ENCODE measurements at regions not wholly inside any gene's neighbourhood (a gene's known extent, or its start where the extent isn't known, plus 50 kb on each side); places are given as distances from the start of the nearest gene placed in this dataset.

DNA sequence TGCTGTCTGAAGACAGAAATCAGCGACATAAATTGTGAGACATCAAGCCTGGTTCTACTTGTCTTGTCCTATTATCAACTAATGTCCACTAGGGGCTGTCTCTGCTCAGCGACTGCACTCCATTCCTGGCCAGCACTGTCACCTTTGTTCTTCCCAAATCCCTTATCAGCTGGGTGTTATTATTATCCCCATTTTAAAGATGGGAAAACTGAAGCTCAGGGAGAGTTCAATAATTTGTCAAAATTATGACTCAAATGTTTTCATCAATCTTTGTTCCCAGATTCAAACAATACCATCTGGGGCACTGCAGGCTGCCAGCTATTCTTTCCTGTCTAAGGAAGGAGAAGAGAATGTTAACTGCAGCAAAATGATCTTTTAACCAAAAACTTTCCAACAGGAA lies 431.6 kb upstream of the NFE2L3 start:
- Histone ChIP-seq H3K4me1 (ENCODE audit: control insufficient read depth in 1 of 2, insufficient read depth in 2 of 2, low read length in 2 of 2) (no peaks in the 10 kb centered on the region), H3K36me3 (ENCODE audit: control insufficient read depth in 1 of 2, insufficient read depth in 2 of 2, low read length in 2 of 2) (no peaks in the 10 kb centered on the region), H3K4me3 (ENCODE audit: low read depth in 1 of 2, low read length in 2 of 2) (no peak overlapping the region), H3K9me3 (ENCODE audit: control insufficient read depth in 1 of 2, low read length in 2 of 2) (no peaks in the 10 kb centered on the region), H3K27me3 (ENCODE audit: low read depth, low read length) (no peaks in the 10 kb centered on the region), H3K27ac (ENCODE audit: low read length) (no peak overlapping the region)

DNA sequence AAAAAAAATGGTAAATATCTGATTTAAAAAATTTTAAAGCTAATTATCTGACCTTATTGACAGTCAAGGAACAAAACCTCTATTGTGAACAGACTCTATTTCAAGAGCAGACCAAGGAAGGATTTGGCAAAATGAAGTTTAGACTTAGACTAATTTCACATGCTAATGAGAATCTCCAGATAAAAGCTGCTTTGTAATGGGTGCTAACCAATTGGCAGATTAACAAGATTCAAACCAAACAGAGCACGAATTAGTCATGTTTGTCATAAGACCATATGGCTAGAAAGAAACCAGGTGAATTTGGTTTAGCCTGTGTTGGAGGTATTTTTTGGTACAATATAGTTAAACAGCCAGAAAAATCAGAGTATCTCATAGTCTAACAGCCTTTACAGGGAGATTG lies 429.1 kb upstream of the NFE2L3 start:
- H3K27me3 ChIP-seq (ENCODE audit: low read depth, low read length) = no peaks in the 10 kb centered on the region
- H3K4me3 ChIP-seq (ENCODE audit: low read depth in 1 of 2, low read length in 2 of 2) = no peak overlapping the region
- H3K4me1 ChIP-seq (ENCODE audit: control insufficient read depth in 1 of 2, insufficient read depth in 2 of 2, low read length in 2 of 2) = no peaks in the 10 kb centered on the region
- no peak overlapping the region for H3K27ac ChIP-seq (ENCODE audit: low read length)
- no peaks in the 10 kb centered on the region for H3K36me3 ChIP-seq (ENCODE audit: control insufficient read depth in 1 of 2, insufficient read depth in 2 of 2, low read length in 2 of 2)
- H3K9me3 ChIP-seq (ENCODE audit: control insufficient read depth in 1 of 2, low read length in 2 of 2) = no peaks in the 10 kb centered on the region

DNA sequence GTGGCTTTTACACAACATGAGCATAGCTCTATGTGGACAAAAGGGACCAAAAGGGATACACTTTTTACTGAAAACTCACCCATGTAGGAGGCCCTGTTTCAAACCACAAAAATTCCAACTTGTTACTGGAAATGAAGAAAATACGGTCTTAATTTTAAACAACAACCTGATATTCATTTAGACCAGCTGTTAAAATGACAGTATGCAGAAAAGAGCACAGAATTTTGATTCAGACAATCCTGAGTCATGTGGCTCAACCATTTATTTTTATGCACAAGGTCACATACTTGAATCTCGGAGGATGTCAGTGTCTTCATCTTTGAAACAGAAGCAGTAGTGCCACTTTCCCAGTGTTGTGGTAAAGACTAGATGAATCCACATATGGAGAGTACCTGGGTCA lies 426.5 kb upstream of the NFE2L3 start:
- Histone ChIP-seq H3K27ac (ENCODE audit: low read length) (no peak overlapping the region), H3K4me3 (ENCODE audit: low read depth in 1 of 2, low read length in 2 of 2) (no peak overlapping the region), H3K27me3 (ENCODE audit: low read depth, low read length) (no peaks in the 10 kb centered on the region), H3K9me3 (ENCODE audit: control insufficient read depth in 1 of 2, low read length in 2 of 2) (no peaks in the 10 kb centered on the region), H3K36me3 (ENCODE audit: control insufficient read depth in 1 of 2, insufficient read depth in 2 of 2, low read length in 2 of 2) (no peaks in the 10 kb centered on the region), H3K4me1 (ENCODE audit: control insufficient read depth in 1 of 2, insufficient read depth in 2 of 2, low read length in 2 of 2) (no peaks in the 10 kb centered on the region)

DNA sequence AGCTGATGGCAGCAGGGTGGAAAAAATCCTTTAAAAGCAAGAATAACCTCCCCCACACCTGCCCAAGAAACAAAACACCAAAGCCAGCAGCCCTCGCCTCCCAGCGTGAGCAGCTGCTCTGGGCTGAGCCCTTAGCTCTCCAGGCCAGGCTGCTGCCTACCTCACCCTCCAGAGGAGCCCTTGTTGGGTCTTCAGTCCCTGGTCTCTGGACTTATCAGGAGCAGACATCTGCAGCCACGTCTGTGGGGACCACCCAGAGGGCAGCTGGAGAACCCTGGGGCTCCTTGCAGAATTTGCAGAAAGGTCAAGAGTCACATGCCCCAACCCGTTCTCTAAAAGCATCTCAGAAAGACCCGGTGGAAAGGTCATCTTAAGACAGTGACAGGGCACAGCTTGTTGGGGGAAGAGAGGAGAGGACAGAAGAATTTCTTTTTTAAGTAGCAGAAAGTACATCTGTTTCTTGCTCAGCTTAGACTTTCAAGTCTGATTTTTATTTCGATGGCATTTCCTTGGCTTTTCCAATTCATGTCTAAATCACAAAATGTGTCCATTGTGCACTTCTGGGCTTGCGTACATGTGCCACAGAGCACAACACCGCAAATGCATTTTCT lies 425.7 kb upstream of the NFE2L3 start:
- Histone ChIP-seq H3K4me3 (ENCODE audit: low read depth in 1 of 2, low read length in 2 of 2) (no peak overlapping the region), H3K4me1 (ENCODE audit: control insufficient read depth in 1 of 2, insufficient read depth in 2 of 2, low read length in 2 of 2) (peaks cover 0 to 6% of the 10 kb centered on the region in 2 donors), H3K36me3 (ENCODE audit: control insufficient read depth in 1 of 2, insufficient read depth in 2 of 2, low read length in 2 of 2) (no peaks in the 10 kb centered on the region), H3K9me3 (ENCODE audit: control insufficient read depth in 1 of 2, low read length in 2 of 2) (no peaks in the 10 kb centered on the region), H3K27me3 (ENCODE audit: low read depth, low read length) (no peaks in the 10 kb centered on the region), H3K27ac (ENCODE audit: low read length) (no peak overlapping the region)

DNA sequence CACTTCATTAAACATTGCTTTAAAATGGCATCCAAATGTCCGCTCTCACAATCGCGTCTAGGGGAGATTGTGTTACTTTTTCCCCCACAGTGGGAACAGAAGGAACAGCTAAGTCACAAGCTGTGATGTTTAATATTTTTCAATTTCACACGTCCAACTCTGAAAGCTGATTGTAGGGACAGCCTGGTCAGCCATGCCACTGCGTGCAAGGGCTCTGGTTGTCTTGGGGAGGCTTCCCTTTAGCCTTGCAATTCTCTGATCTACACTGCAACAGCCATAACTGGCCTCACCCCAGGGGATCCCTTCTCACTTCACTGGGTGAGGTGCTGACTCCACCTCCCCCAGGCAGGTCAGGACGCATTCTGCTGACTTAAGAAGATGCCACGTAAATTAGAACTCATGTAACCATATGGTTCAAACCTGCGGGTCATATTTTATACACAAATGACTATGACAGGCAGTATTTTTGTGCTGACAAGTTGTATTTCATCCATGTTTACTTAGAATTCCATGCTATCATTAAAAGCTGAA lies 425.2 kb upstream of the NFE2L3 start:
- no peak overlapping the region for H3K4me3 ChIP-seq (ENCODE audit: low read depth in 1 of 2, low read length in 2 of 2)
- H3K9me3 ChIP-seq (ENCODE audit: control insufficient read depth in 1 of 2, low read length in 2 of 2) = no peaks in the 10 kb centered on the region
- no peaks in the 10 kb centered on the region for H3K36me3 ChIP-seq (ENCODE audit: control insufficient read depth in 1 of 2, insufficient read depth in 2 of 2, low read length in 2 of 2)
- H3K27me3 ChIP-seq (ENCODE audit: low read depth, low read length) = no peaks in the 10 kb centered on the region
- peaks cover 0 to 10% of the 10 kb centered on the region in 2 donors for H3K4me1 ChIP-seq (ENCODE audit: control insufficient read depth in 1 of 2, insufficient read depth in 2 of 2, low read length in 2 of 2)
- no peak overlapping the region for H3K27ac ChIP-seq (ENCODE audit: low read length)

DNA sequence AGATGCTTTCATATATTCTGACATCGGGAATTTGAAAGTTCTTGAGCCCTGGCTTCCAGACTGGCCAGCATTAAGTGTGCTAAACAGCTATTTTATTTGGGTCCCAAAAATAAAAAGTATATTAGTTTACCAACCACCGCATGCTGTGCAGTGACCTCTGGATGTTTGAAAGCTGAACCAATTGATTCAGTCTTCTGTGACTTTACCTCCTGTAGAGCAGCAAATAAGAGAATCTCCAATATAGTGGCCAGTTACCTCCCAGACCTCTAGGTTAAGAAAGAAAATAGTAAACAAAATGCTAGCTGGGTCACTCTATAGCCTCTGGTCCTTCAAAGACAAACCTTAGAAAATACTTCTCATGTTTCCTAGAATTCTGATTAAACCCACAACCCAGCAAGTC lies 424.6 kb upstream of the NFE2L3 start:
- peaks cover 0 to 10% of the 10 kb centered on the region in 2 donors for H3K4me1 ChIP-seq (ENCODE audit: control insufficient read depth in 1 of 2, insufficient read depth in 2 of 2, low read length in 2 of 2)
- no peak overlapping the region for H3K27ac ChIP-seq (ENCODE audit: low read length)
- H3K36me3 ChIP-seq (ENCODE audit: control insufficient read depth in 1 of 2, insufficient read depth in 2 of 2, low read length in 2 of 2) = no peaks in the 10 kb centered on the region
- no peak overlapping the region for H3K4me3 ChIP-seq (ENCODE audit: low read depth in 1 of 2, low read length in 2 of 2)
- no peaks in the 10 kb centered on the region for H3K9me3 ChIP-seq (ENCODE audit: control insufficient read depth in 1 of 2, low read length in 2 of 2)
- H3K27me3 ChIP-seq (ENCODE audit: low read depth, low read length) = no peaks in the 10 kb centered on the region

DNA sequence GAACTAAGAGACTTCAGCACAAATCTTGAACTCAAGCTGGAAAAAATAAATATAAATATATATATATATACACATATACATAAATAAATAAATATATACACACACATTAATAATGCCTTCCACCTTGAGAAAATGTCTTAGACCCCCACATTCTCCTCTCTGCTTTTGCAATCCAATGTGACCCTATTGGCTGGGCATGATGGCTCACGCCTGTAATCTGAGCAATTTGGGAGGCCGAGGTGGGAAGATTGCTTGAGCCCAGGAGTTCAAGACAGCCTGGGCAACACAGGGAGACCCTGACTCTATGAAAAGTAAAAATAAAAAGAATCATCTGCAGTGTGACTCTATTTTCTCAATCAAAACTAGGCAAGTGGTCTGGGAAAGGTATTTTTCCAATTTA lies 424.1 kb upstream of the NFE2L3 start:
- Histone ChIP-seq H3K36me3 (ENCODE audit: control insufficient read depth in 1 of 2, insufficient read depth in 2 of 2, low read length in 2 of 2) (no peaks in the 10 kb centered on the region), H3K4me1 (ENCODE audit: control insufficient read depth in 1 of 2, insufficient read depth in 2 of 2, low read length in 2 of 2) (peaks cover 0 to 10% of the 10 kb centered on the region in 2 donors), H3K27ac (ENCODE audit: low read length) (no peak overlapping the region)

DNA sequence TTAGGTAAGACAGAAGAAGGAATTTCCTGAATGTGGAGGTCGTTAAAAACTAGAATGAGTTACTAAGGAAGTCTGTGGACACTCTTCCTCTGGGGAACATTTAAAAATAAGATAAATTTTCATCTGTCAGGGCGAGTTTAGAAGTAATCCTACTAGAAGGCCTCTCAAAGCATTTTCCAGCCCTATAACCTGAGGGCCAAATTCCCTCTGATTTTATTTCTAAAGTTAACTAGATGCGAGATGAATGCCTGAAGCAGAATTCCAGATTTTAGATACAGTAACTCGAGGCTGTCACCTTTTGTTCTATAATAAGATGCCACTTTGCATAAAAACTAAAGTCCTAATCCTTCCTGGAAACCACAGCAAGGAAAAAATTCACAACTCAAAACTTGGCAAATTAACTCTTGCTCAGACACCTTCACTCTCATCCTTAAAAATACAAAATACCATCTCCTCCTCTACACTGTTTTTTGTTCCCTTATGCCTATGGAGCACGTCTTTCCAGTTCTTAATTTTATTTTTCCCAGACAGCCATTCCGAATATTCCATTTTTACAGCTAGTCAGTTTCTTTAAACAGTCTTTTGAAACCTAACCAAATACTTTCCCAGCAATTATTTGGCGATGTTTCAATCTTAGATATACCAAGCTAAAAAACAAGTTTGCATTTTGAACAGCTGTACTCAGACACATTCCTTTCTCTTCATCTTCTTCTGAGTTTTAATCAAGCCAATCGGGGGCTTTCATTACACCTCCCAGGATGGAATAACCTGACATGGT lies 420.7 kb upstream of the NFE2L3 start:
- Histone ChIP-seq H3K36me3 (ENCODE audit: control insufficient read depth in 1 of 2, insufficient read depth in 2 of 2, low read length in 2 of 2) (no peaks in the 10 kb centered on the region), H3K27ac (ENCODE audit: low read length) (peak overlapping the region; percentile 6), H3K9me3 (ENCODE audit: control insufficient read depth in 1 of 2, low read length in 2 of 2) (no peaks in the 10 kb centered on the region), H3K4me3 (ENCODE audit: low read depth in 1 of 2, low read length in 2 of 2) (no peak overlapping the region), H3K4me1 (ENCODE audit: control insufficient read depth in 1 of 2, insufficient read depth in 2 of 2, low read length in 2 of 2) (peaks cover 0 to 10% of the 10 kb centered on the region in 2 donors), H3K27me3 (ENCODE audit: low read depth, low read length) (no peaks in the 10 kb centered on the region)

More for the DNA sequence above, 424.1 kb upstream of the NFE2L3 start:
- H3K27me3 ChIP-seq (ENCODE audit: low read depth, low read length) = no peaks in the 10 kb centered on the region
- H3K4me3 ChIP-seq (ENCODE audit: low read depth in 1 of 2, low read length in 2 of 2) = no peak overlapping the region
- H3K9me3 ChIP-seq (ENCODE audit: control insufficient read depth in 1 of 2, low read length in 2 of 2) = no peaks in the 10 kb centered on the region

DNA sequence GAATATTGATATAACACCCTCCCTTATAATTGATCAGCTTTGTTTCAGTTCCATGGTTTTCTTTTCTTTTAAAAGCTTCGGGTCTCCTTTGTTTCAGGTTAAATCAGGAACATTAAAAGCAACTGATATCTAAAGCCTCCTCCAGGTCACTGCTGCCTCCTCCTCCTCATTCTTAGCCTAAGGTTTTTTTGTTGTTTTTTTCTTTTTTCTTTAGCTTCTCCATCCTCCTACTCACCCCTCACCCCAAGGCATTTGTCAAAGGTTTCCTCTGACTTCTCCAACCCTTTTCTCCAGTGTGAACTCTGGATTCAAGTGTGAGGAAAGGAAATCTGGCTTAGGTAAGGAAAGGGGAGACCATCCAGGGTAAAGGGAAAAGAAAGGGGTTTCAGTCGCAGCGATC lies 420.2 kb upstream of the NFE2L3 start:
- Histone ChIP-seq H3K4me1 (ENCODE audit: control insufficient read depth in 1 of 2, insufficient read depth in 2 of 2, low read length in 2 of 2) (peaks cover 0 to 10% of the 10 kb centered on the region in 2 donors), H3K4me3 (ENCODE audit: low read depth in 1 of 2, low read length in 2 of 2) (no peak overlapping the region), H3K27ac (ENCODE audit: low read length) (no peak overlapping the region), H3K36me3 (ENCODE audit: control insufficient read depth in 1 of 2, insufficient read depth in 2 of 2, low read length in 2 of 2) (no peaks in the 10 kb centered on the region), H3K9me3 (ENCODE audit: control insufficient read depth in 1 of 2, low read length in 2 of 2) (no peaks in the 10 kb centered on the region), H3K27me3 (ENCODE audit: low read depth, low read length) (no peaks in the 10 kb centered on the region)

DNA sequence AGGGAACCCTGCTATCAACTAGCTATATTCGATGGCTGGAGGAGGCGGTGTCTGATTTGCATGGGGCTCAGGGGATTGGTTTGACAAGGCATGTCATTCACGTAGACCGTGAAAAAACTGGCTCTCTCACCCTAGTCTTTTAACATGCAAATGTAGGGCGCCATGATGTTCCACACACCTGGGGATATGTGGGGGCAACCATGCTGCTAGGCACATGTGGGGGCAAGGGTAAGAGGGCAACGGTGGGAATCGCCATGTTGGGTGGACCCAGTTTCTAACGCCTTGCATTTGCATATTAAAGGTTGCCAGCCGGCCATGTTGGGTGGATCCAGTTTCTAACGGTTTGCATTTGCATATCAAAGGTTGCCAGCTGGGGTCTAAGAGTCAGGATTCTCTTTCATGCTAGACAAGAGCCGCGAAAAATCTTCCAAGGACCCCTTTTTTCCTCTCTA lies 419.2 kb upstream of the NFE2L3 start:
- H3K4me1 ChIP-seq (ENCODE audit: control insufficient read depth in 1 of 2, insufficient read depth in 2 of 2, low read length in 2 of 2) = peaks cover 0 to 10% of the 10 kb centered on the region in 2 donors
- no peaks in the 10 kb centered on the region for H3K9me3 ChIP-seq (ENCODE audit: control insufficient read depth in 1 of 2, low read length in 2 of 2)
- H3K27ac ChIP-seq (ENCODE audit: low read length) = no peak overlapping the region

DNA sequence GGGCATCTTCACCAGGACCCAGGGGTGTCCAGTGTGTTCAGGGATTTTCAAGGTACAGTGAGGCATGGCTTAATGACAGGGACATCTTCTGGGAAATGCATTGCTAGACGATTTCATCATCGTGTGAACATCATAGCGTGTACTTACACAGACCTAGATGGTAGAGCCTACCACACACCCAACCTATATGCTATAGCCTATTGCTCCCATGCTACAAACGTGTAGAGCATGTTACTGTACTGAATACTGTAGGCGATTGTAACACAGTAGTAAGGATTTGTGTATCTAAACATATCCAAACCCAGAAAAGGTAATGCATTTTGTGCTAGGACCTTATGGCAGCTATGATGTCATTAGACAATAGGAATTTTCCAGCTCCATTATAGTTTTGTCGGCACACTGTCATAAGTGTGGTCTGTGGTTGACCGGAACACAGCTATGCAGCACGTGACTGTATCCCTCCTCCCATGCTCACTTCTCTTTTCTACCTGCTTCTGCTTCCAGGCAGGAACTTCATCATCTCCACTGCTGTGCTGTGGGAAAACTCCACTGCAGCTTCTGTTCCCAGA lies 416.2 kb upstream of the NFE2L3 start:
- Histone ChIP-seq H3K4me3 (ENCODE audit: low read depth in 1 of 2, low read length in 2 of 2) (no peak overlapping the region), H3K27ac (ENCODE audit: low read length) (no peak overlapping the region), H3K9me3 (ENCODE audit: control insufficient read depth in 1 of 2, low read length in 2 of 2) (no peaks in the 10 kb centered on the region), H3K4me1 (ENCODE audit: control insufficient read depth in 1 of 2, insufficient read depth in 2 of 2, low read length in 2 of 2) (peaks cover 0 to 15% of the 10 kb centered on the region in 2 donors), H3K36me3 (ENCODE audit: control insufficient read depth in 1 of 2, insufficient read depth in 2 of 2, low read length in 2 of 2) (no peaks in the 10 kb centered on the region), H3K27me3 (ENCODE audit: low read depth, low read length) (no peaks in the 10 kb centered on the region)

More for the DNA sequence above, 419.2 kb upstream of the NFE2L3 start:
- Histone ChIP-seq H3K4me3 (ENCODE audit: low read depth in 1 of 2, low read length in 2 of 2) (no peak overlapping the region), H3K36me3 (ENCODE audit: control insufficient read depth in 1 of 2, insufficient read depth in 2 of 2, low read length in 2 of 2) (no peaks in the 10 kb centered on the region), H3K27me3 (ENCODE audit: low read depth, low read length) (no peaks in the 10 kb centered on the region)

All from muscle layer of duodenum (tissue), 2 donors.